Coronary artery (tissue), 2 donors: ENCODE measurements at regions not wholly inside any gene's neighbourhood (a gene's known extent, or its start where the extent isn't known, plus 50 kb on each side); places are given as distances from the start of the nearest gene placed in this dataset.

Experiments used
- DNase-seq: peaks from one replicate; pipeline ENCODE4 v3.0.0-alpha.2; 2017; ENCODE audit warnings: low spot score
- H3K27ac ChIP-seq, 2 donors: fragments of 200-600 bp; sonication (generic); one replicate each; pipeline ENCODE4 v1.5.1; 2016 to 2019
- H3K4me3 ChIP-seq: fragments of 200-600 bp; sonication (generic); 2 replicates; pipeline ENCODE4 v1.5.1; 2016; ENCODE audit warnings: mild to moderate bottlenecking, moderate library complexity
- CTCF ChIP-seq: fragments of 200-600 bp; sonication (generic); IDR thresholded peaks from one replicate; pipeline ENCODE4 v1.5.1; 2019; ENCODE audit warnings: antibody characterized with exemption

GRCh38 chr6:79778816-79779215 lies 147.7 kb downstream of the SH3BGRL2 start:
- Histone ChIP-seq H3K4me3 (no peak overlapping the region), H3K27ac (no peak overlapping the region)
- TF ChIP-seq CTCF: no peak
- DNase-seq: no peak

GRCh38 chr6:79777713-79778579 lies 146.8 kb downstream of the SH3BGRL2 start:
- no peak overlapping the region for H3K27ac ChIP-seq
- peak; percentile 80 for DNase-seq
- TF ChIP-seq CTCF: peak; percentile 96
- peak overlapping the region; percentile 61 for H3K4me3 ChIP-seq

GRCh38 chr6:79776076-79776475 lies 144.9 kb downstream of the SH3BGRL2 start:
- no peak overlapping the region for H3K4me3 ChIP-seq
- TF ChIP-seq CTCF: no peak
- H3K27ac ChIP-seq: no peak overlapping the region
- no peak for DNase-seq

GRCh38 chr6:79775222-79775621 lies 144.1 kb downstream of the SH3BGRL2 start:
- DNase-seq: no peak
- H3K4me3 ChIP-seq: no peak overlapping the region
- no peak overlapping the region for H3K27ac ChIP-seq
- no peak for TF ChIP-seq CTCF

GRCh38 chr6:79764747-79765146 lies 133.6 kb downstream of the SH3BGRL2 start:
- H3K4me3 ChIP-seq: no peak overlapping the region
- H3K27ac ChIP-seq: no peak overlapping the region
- TF ChIP-seq CTCF: no peak
- DNase-seq: no peak

GRCh38 chr6:79763301-79763700 lies 132.2 kb downstream of the SH3BGRL2 start:
- Histone ChIP-seq H3K4me3 (no peak overlapping the region), H3K27ac (no peak overlapping the region)
- TF ChIP-seq CTCF: no peak
- no peak for DNase-seq

- no peak overlapping the region for H3K27ac ChIP-seq
- DNase-seq: no peak
- no peak overlapping the region for H3K4me3 ChIP-seq
- TF ChIP-seq CTCF: no peak
Measured at GRCh38 chr6:79762370-79762769, 131.2 kb downstream of the SH3BGRL2 start.
